Choroid plexus epithelial cell (primary cell): ENCODE measurements at regions not wholly inside any gene's neighbourhood (a gene's known extent, or its start where the extent isn't known, plus 50 kb on each side); places are given as distances from the start of the nearest gene placed in this dataset.
"Not testable (repeated sequence)": the region's sequence is repeated elsewhere in the genome, so short reads cannot be mapped to it uniquely, and the experiment has no call there.

ENCODE experiments used
- DNase-seq: peaks from one replicate; pipeline ENCODE4 v3.0.0-alpha.2; 2010; ENCODE audit warnings: low read depth
- H3K4me3 ChIP-seq: 2 replicates; pipeline ENCODE4 v1.5.1; 2011; ENCODE audit warnings: low read depth, mild to moderate bottlenecking, control low read depth, low read length, moderate library complexity
- TF ChIP-seq, protein P1 (sequence below): conservative IDR thresholded peaks from 2 replicates; pipeline ENCODE4 v1.5.1; 2011; ENCODE audit warnings: low read depth, mild to moderate bottlenecking, control low read depth, inconsistent platforms, low read length, moderate library complexity

- no peak for DNase-seq
- TF ChIP-seq, protein P1, sequence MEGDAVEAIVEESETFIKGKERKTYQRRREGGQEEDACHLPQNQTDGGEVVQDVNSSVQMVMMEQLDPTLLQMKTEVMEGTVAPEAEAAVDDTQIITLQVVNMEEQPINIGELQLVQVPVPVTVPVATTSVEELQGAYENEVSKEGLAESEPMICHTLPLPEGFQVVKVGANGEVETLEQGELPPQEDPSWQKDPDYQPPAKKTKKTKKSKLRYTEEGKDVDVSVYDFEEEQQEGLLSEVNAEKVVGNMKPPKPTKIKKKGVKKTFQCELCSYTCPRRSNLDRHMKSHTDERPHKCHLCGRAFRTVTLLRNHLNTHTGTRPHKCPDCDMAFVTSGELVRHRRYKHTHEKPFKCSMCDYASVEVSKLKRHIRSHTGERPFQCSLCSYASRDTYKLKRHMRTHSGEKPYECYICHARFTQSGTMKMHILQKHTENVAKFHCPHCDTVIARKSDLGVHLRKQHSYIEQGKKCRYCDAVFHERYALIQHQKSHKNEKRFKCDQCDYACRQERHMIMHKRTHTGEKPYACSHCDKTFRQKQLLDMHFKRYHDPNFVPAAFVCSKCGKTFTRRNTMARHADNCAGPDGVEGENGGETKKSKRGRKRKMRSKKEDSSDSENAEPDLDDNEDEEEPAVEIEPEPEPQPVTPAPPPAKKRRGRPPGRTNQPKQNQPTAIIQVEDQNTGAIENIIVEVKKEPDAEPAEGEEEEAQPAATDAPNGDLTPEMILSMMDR: no peak
- H3K4me3 ChIP-seq: no peak overlapping the region
These were observed 96.7 kb upstream of the ACKR3 start for GRCh38 chr2:236472720-236473495.

DNA sequence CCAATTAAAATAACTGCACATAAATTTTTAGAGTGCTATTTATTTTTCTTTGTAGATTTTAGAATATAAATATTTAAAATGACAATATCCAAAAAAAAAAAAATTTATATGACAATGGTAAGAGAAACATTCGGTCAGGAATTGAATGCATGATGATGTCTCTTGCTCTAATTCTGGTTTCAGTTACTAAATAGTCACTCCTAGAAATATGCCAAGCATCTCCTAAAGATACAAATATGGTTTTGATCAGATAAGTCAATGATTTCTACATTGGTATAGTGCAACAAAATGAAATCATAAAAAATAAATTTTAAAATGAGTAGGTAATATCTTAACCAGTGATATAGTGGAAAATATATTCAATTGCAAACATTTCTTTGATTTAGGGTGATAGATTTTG, 95.9 kb upstream of the ACKR3 start:
- H3K4me3 ChIP-seq: no peak overlapping the region
- TF ChIP-seq, protein P1: no peak
- DNase-seq: no peak

GRCh38 chr2:236479814-236480213, 89.8 kb upstream of the ACKR3 start:
- TF ChIP-seq, protein P1: no peak
- DNase-seq: no peak
- H3K4me3 ChIP-seq: no peak overlapping the region

DNA sequence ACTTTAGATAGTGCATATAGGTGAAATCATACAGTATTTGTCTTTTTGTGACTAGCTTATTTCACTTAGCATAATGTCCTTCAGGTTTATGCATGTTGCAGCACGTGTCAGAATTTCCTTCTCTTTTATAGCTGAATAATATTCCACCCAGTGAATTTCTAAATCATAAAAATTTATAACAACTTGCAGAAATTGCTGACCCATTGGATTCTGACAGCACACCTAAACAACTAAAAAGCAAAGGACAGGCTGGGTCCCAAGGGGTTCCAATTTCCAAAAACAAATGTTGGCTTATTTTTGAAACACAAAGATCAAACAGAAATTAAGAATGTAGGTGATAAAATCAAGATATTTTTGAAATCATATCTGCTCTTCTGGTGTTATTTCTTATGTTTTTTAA, 86.5 kb upstream of the ACKR3 start:
- no peak for DNase-seq

DNA sequence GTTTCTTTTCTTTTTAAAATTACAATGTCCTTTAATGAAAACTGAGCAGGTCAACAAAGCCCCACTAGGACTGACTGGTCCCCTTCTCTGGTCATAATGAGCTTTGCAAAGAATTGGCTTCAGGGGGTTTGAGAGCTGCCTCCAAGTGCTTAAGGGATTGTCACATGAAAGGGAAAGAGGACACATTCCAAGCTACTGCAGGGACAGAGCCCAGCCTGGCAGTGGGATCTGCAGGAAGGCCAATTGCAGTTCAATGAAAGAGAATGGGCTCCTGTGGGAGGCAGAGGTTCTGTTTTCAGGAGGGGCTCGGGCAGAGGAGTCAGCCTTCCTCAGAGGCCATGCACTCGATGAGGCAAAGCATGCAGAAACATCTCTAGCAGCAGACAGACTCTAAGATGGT, 84.1 kb upstream of the ACKR3 start:
- DNase-seq: no peak
- TF ChIP-seq, protein P1: no peak
- no peak overlapping the region for H3K4me3 ChIP-seq

More for the DNA sequence above, 86.5 kb upstream of the ACKR3 start:
- H3K4me3 ChIP-seq: no peak overlapping the region
- TF ChIP-seq, protein P1: no peak

GRCh38 chr2:236489083-236489482, 80.5 kb upstream of the ACKR3 start:
- not testable (repeated sequence) for DNase-seq, H3K4me3 ChIP-seq

DNA sequence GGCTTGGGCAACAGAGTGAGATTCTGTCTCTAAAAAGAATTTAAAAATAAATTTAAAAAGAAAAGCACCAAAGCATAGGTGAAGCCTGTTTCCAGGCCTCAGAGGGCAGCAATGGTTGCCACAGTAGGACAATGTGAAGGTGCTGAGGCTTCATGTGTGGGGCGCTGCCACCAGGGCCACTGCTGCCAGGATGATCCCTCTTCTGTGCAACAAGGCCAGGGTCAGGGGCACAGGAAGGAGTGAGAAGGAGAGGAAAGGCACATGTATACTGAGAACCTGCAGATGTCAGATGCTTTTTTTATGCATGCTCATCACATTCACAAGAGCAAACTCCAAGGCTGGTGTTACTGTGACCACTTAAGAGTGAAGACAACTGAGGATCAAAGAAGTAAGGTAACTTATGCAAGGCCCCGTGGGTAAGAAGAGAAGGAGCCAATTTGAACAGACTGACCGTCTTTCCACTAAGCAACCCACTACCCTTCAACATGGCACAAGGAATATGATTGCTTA, 79.7 kb upstream of the ACKR3 start:
- DNase-seq: no peak
- TF ChIP-seq, protein P1: no peak
- H3K4me3 ChIP-seq: no peak overlapping the region
